ENCODE measurements at regions not wholly inside any gene's neighbourhood (a gene's known extent, or its start where the extent isn't known, plus 50 kb on each side); places are given as distances from the start of the nearest gene placed in this dataset.

DNA sequence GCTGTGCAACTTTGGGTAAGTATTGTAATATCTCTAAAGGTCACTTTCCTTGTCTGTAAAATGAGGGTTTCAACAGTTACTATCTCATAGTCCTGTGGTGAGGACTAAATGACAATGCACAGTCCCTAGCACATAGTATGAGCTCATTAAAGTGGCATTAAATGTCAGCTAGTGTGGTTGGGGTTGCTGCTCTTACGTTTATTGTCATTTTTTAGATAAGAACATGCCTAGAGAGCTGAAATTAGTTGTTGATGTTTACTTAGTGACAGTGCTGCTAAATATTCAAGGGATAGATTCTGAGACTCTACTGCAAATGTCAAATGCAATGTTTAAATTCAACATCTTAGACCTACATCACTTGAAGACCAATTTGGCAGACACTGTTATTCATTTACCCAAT, 356.1 kb upstream of the ETAA1 start:
- no peak for DNase-seq

DNA sequence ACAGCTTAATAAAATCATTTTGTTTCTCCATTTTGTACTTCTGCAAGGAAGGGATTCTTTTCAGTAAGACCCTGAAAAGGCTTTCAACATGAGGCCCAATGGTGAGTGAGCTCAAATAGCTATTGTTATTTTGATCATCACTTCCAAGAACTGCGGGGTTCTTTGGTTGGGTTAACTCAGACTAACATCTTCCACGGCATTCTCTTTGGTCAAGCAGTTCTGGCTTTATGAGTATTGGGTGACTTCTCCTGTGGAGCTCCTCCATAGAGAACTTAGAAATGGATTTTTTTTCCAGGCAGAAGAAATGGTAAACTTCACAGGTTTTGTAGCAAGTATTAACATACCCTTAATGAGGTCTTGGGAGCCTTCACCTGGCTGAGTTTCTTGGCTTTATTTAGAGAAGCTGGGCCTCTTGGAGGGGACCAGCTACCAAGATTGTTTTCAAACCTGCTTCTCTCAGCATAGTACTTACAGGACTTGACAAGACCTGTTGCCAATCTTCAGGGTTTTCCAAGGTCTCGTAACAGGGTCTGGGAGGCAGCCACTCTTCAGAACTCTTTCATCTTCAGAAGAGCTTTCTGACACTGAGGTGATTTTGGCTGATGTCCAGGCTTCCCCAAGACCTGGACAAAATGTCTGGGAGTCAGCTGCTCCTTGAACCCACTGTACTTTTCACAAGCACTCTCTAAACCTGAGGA, 353.2 kb upstream of the ETAA1 start:
- DNase-seq: no peak

DNA sequence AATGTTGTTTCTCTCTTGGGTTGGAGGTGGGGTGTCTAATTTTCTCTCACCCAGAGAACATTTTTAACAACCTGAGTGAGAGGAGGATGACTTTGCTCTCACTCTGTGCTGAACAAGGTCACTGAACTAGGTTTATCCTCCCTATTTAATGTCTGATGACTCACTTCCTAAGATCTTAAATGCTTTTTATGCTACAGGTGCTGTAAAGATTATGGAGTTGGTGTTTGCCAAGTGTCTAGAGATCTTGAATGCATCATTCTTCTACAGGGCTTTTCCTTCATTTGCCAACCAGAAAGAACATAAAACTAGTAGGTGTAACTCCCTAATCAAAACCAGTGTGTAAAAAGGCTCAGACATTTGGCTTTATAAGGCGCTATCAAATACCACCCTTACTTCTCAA, 350.5 kb upstream of the ETAA1 start:
- no peak for DNase-seq

DNA sequence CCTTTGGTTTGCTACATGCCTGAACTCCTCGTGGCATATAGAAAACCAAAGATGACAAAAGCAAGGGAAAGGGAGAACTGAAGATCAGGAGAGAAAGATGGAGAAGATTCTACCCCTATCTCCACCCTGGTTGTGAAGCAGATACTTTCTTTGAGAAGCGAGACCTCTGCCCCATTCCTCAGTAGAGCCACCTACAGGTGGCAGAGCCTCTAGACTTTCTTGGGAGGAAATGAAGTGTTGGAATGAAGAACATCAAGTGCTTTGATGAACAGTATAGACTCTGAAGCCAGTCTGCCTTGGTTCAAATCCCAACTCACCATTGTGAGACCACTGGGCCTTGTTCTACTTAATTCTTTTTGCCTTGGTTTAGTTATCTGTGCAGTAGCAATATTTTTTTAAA, 348.8 kb upstream of the ETAA1 start:
- DNase-seq: no peak

DNA sequence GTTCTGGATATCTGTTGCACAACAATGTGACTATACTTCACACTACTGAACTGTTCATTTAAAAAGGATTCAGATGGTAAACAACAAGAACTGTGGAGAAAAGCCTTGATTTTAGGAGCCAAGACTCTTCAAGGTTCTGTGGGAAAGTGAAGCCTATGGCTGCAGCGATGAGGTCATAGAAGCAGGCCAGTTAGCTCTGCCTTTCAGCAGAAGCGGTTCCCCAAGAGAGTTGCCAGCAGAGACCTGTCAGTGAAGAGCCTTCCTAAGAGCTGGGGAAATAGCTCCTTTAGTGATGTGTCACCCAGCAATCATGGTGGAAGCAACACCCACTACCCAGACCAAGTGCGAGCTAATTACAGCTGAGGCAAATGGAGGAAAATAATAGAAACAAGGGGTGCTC, 346.5 kb upstream of the ETAA1 start:
- no peak for DNase-seq

DNA sequence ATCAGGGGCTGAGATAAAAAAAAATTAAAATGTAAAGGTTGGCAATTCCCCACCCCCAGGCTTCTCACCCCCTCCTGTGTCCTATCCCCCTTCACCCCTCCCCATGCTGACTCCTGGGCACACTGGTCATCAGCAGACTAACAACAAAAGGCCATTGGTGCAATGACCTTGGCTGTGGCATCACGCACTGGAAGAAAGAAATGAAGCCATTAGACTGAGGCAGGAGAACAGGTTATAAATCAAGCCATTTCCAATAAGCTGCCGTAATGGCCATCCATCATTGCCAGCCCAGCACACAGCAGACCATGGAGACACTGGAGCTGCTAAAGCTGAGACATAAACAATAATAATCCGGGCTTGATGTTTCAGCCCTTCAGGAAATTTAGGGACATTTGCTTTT, 342.4 kb upstream of the ETAA1 start:
- DNase-seq: peak; percentile 55

DNA sequence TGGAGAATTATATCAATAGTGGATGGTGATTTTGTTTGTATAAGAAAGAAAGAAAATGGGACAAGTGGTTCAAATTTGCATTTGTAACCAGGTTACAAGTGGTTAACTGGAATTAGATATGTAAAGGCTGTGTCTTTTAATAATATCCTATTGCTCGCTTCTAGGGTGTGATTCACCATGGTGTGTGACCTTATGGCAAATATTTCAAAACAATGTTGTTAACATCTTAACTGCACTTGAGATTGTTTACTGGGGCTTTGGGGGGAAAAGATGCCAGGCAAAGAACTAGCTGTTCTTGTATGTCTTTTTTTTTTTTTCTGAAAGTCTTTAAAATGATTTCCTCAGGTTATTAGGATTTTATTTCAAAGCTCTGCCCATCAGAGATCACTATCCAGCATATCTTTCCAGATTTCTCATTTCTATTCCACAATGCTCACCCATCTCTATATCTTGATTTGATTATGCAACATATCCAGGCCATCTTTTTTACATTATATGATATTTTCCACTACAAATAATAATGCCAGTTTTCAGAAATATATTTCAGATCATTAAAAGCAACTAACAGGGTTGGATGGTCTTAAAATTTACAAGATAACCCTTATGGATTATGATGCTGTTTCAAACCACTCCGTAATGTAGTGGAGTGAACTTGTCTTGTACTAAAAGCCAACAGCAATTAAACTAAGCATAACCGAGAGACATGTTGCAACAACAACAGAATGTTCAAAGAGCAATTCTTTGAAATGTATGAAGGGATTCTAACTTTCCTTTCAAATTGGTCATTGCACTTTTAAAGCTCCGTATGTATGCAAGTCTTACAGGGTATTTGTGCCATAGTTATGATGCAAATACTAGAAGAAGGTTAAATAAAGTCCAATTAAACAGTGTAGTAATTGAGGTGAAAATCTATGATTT, 341.5 kb upstream of the ETAA1 start:
- DNase-seq: no peak

DNA sequence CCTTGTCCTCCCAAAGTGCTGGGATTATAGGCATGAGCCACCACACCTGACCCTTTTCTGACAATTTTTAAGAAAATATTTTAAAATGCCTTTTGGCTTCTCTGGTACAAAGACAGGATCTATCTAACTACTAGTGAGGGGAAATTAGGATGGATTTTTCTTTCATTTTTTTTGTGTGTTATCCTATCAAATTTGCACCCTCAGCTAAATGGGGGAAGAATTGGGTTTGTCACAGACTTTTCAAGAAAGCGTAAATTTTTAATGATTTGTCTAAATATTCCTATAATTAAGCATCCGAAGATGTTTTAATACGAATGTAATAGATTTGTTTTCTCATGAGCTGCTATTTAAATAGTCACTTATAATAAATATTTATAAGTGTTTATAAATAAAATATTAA, 340.0 kb upstream of the ETAA1 start:
- DNase-seq: no peak

DNA sequence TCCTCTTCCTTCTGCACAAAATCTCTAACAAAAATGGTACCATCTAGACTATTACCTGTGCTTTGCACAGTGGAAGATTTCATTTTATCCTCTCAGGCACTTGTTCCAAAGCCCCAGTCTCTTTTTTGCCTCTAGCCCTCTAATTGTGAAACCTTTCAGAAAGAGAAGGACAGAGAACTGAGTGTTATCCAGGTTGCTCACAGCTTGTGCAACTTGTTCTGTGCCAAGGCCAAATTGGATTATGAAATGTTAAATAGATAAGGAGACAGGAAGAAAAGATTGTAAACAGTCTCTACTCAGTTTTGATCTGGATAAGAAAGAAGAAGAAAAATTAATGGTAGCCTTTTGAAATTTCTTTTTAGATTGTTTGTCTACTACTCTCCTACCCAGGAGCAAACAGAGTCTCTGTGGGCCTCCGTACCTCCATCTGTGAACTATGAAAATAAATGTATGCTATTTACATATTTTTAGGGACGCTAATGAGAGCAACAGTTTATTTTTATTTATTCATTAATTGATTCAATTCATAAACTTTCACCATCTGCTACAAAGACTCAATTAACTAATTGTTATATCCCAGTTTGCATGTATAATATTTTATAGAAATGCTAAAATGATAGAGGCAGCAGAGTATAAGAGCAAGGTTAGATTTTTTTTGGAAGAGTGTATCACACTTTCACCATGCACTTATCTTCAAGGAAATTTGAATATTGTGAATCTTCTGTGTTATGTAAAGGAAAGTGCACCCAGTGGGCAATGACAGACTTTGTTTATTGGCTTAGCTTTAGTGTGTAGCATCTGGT, 339.0 kb upstream of the ETAA1 start:
- DNase-seq: no peak

DNA sequence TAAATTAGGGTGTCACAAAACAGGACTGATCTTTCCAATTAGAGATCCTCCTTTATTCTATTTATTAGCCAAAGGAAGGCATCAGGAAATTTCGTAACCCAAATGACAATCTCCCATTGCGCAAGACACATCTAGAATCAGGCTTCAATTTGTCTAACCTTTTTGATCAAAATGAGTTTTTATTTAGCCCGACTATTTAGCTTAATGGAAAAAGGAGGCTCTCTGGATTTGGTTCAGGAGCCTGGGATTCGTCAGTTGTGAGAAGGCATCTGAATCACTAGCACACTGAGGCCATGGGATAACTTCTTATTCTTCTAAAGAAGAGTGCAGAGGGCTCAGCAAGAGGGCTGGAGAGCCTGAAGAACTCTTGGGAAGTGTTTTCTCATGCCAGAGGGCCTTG, 332.1 kb upstream of the ETAA1 start:
- DNase-seq: no peak

DNA sequence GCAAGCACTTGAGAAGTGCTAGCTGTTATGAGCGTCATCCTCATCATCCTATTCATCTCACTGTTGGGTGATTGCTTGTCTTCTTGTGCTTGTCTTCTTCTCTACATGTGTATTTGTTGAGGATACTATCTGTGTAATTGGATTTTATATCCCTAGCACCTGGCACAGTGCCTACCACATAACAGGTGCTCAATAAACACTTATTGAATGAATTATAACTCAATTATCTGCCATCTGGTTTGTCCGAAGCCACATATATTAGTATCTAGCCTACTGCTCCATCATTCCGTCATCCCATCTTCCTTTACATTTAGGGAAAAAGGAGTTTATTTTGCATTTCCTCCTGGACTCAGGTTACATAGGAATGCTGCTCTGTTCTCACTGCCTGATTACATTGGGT, 330.4 kb upstream of the ETAA1 start:
- DNase-seq: no peak

DNA sequence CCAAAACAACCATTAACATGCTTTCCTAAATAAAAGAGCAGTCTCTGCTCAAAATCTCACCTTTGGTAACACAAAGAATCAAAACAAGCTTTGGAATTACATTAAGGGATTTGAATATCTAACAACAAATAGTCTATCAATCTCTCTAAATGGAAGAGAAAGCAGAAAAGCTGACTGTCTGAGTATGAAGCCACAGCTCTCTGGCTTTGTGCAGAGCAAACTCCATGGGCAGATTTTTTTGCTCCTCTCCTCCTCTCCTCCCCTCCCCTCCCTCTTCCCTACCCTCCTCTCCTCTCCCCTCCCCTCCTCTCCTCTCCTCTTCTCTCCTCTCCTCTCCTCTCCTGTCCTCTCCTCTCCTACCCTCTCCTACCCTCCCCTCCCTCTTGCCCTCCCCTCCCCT, 329.5 kb upstream of the ETAA1 start:
- DNase-seq: no peak

DNA sequence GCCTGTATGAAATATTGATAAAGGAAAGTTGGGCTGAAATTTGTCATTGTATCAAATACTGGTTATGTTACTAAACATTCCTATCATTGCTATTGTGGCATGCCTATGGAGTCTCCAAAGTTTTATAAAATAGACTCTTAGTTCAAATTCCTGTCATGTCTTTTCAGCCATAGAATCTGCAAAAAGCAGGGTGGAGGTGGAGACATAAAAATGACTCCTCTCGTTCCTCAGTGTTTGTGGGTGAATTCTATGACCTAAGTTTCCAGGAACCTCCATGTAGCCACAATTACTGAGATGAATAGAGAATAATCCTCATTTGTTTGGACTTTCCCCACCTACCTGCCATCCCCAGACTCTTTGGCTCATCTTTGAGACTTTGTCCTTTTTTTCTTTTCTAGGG, 326.3 kb upstream of the ETAA1 start:
- DNase-seq: no peak

DNA sequence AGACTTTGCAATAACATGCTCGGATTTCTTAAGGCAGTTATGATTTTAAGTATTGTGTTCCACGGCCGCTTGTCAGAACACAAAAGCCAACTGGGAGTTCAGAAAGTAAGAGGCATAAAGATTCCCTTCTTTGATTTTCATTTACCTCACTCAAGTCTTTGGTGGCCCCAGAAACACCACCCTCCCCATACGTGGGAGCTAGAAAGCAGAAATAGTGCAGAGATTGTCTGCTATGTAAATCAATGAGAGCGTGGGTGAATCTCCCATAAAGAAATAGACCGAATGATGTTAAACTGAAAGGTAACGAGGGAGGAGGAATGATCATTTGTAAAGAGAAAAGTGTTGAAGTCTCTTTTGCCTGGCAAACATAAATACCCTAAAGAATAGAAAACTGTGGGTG, 322.1 kb upstream of the ETAA1 start:
- no peak for DNase-seq

DNA sequence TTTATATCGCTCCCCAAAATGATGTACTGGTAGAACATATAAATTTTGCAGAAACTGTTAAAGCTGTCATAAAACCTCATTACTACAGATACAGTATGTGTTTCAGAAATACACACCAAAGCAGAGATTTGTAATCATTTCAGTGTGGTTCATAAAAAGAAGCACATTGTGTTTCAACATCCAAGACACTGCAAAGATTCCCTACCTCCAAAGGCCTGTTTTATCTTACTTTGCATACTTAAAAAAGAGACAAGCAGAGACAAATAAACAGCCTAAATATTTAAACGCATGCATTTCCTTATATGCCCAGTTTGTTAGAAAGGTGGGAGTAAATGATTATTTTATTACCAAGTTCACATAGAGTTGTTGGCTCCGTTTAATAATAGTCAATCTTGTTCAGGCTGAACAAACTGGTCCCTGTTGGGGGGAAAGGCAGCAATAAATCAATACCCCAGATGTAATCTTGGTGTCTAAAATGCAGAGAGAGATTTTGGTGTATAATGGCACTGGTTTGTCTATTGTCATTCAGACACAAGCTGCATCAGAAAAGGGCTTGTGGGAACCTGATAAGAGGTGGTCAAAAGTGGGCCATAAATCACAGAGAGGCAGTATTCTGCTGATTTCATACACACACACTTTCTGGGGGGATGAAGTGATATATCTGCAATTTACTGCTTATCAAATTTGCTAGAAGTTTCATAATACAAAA, 321.4 kb upstream of the ETAA1 start:
- DNase-seq: no peak

DNA sequence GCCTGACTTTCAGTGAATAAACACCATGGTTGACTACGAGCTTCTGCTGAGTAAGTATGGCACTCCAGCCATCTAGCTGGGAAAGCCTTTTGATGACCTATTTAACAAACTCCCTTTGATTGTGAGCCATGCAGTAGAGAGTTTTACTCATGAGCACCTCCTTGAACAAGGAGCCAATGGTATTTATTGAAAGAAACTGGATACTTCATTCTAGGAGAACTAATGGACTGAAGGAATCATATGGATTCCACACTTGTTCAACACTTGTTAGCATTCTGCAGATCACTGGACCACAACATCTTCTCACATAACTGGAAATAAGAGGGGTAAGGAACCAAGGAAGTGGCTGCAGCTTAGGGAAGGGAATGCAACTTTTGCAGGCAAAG, 320.9 kb upstream of the ETAA1 start:
- DNase-seq: no peak

DNA sequence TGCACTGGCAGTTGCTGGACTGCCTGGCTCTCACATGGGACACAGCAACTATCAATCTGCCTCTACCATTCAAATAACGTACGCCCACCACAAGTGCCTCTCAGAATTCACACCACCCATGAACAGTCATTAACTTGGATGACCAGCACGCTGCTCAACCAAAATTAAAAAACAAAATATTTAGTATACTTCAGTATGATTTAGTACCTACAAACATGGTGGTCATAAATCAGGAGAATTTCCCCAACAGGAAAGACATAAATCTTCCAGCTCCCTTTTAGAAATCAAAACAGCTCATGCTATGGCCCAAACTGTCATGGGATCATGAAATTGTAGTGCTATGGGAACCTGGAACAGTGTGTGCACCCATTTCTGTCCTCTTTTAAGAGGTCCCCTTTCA, 317.4 kb upstream of the ETAA1 start:
- no peak for DNase-seq

DNA sequence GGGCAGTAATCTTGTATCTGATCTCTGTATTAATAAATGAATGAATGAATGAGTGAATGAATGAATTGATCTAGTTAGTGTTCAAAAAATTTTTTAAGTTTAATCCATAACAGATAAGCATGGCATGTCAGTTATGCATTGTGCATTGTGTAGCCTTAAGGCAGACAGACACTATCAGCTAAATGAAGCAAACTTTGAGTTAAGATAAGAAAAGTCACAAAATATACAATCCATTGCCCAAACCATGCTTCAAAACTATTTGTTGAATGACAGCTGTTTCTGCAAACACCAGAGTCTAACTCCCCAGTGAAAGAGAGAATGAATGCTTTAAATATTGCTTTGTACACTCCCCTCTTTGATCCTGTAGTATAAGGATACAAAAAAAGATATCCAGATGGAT, 314.3 kb upstream of the ETAA1 start:
- DNase-seq: no peak

DNA sequence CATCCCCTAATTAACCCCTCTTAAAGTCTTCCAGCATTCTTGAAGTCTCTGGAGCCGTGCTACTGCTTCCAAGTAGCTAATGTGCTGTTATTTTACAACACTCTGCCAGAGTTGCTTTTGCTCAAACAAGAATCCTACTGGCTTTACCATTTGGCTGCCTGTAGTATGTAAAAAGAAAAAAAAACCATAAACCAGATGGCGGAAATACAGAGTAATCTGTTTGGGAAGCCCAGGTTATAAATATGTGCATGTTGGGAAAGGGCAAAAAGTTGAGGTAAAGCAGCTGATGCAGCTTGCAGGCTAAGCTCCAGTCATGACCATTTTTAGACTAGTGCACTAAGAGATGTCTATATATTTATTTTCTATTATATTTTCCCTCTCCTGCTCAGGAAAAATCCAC, 313.2 kb upstream of the ETAA1 start:
- DNase-seq: peak; percentile 64

DNA sequence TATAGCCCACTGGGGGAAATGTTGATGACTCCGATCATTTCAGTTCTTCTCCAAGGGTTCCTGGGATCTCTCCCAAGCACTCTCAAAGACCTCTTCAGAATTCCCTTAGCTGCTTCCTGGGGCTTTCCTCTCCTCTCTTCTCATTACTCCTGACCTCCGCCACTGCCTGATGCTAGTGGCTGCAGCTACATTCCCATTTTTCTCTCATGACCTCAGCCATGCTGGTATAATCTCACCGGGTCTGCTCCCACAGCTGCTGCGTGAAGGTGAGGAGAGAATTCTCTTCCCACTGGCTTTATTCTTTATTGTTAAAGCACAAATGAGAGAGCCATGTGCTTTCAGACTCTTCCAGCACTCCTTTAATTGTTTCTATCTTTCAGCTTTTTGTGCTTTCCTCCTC, 312.0 kb upstream of the ETAA1 start:
- no peak for DNase-seq

DNA sequence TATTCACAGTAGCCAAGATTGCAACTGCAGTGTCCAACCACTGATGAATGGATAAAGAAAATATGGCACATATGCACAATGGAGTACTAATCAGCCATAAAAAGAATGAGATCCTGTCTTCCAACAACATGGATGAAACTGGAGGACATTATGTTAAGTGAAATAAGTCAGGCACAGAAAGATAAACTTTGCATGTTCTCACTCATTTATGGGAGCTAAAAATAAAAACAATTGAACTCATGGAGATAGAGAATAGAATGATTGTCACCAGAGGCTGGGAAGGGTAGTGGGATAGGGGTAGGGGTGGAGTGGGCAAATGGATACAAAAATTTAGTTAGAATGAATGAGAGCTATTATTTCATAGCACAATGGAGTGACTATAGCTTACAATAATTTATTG, 305.5 kb upstream of the ETAA1 start:
- DNase-seq: no peak

DNA sequence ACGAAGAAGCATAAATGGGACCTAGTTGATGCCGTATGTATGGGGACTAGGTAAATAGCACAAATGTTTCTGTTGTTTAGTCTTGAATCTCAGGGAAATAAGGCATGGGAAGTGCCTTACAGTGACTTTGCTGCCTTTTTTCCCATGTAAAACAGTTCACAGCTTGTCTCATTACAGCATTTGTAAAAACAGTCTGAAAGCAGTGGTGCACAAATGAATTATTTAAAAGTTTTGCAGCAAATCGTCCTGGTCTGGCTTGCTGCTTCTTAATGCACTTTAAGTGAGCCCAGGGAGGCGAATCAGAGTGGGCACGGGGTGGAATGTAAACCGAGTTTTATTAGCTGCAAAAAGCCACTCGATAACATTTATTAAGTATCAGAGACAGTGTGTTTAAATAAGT, 302.0 kb upstream of the ETAA1 start:
- no peak for DNase-seq
